Left renal pelvis (tissue), 4 donors: ENCODE measurements at regions not wholly inside any gene's neighbourhood (a gene's known extent, or its start where the extent isn't known, plus 50 kb on each side); places are given as distances from the start of the nearest gene placed in this dataset.

Source experiments
- DNase-seq, 4 donors: peaks; one replicate each; pipeline ENCODE4 v3.0.0-alpha.2; 2013; ENCODE audit warnings: low read depth in 4 of 4, low spot score in 3 of 4

DNA sequence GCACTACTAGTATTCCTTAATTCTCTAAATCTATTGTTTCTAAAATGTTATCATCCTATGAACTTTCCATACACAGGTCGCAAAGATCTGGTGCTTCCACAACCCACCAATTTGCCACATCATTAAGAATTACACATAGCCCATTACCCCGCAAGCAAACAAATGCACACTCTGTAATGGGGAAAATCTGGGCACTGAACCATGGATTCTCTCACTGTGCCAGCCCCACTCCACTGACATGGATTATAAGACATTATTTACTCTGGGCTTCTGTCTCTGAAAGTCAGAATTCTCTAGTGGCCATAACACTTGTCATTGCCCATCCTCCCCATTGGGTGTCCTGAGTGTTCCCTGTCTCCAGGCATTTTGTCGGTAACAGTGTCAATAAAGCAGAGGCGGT, 537.1 kb downstream of the EPHA4 start:
- no peak for DNase-seq

- no peak for DNase-seq
Measured at GRCh38 chr2:221042926-221043325, 529.2 kb downstream of the EPHA4 start.

DNA sequence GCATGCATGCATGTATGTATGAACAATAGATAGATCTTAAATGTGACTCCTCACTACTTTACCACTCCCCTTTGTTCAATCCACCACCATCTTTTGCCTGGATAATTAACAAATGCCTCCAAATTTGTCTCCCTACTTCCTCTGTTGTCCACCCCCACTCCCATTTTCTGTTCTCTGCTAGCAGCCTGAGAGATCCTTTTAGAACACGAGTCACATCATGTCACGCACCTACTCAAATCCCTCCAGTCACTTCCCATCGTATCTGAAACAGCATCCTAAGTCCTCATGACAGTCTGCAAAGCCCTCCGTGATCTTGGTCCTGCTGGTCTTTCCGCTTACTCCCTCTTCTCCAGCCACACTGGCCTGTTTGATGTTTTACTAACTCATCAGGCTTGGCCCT, 527.3 kb downstream of the EPHA4 start:
- no peak for DNase-seq

DNA sequence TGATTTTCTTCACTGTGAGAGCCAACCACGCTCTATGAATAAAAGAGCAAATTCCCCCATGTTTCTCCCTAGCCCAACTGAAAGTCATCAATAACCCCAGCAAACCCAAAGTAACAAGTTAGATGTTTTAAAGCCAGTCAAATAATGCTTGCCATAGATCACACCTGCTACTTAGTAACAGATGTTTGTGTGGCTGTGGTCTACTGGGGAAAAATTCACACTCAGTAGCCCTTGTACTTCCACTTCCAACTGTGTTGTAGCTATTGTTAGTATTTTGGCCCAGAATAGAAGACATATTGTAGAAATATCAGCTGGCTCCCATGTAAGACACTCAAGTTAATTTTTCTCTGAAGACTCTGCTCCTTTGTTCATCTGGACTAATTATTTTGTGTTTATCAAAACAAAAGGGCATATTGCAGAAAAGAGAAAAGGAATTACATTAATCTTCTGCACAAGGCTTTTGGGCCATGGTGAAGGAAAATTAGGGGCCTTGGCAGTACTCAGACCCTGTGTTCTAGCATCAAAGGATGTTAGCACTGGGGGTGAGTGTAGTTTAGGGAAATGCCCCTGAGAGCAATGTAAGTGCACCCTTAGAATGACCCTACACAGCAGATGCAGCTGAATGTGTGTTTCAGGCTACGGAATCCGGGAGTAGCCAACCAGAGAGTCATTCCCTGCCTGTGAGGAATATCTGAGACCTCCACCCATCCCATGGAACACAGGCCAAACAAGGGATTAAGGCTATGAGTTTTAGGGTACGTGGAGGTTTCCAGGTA, 521.9 kb downstream of the EPHA4 start:
- DNase-seq = no peak

- no peak for DNase-seq
Measured at GRCh38 chr2:221051162-221051561, 520.9 kb downstream of the EPHA4 start.

GRCh38 chr2:221060376-221060775, 511.7 kb downstream of the EPHA4 start:
- no peak for DNase-seq

- DNase-seq = no peak
Measured at GRCh38 chr2:221063568-221063967, 508.5 kb downstream of the EPHA4 start.

- DNase-seq = no peak
Measured at GRCh38 chr2:221064058-221064854, 507.8 kb downstream of the EPHA4 start.

DNA sequence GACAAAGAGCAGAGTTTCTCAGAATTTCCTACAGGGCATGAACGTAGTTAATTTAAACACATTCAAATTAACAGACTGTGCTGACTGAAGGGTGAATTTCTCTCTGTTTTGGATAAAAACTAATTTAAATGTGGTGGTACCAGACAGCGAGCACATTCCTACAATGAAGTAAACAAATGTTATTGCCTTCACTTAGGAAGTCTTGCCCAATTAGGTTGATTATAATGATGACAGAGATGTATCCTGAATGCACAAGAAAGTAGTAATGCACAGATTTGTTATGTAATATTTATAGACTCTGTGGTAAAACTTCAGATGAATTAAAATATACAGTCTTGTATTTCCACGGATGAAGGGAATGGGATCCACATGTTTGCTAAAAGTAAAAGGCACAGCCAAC, 507.2 kb downstream of the EPHA4 start:
- no peak for DNase-seq

GRCh38 chr2:221068123-221068522, 504.0 kb downstream of the EPHA4 start:
- DNase-seq = no peak

DNA sequence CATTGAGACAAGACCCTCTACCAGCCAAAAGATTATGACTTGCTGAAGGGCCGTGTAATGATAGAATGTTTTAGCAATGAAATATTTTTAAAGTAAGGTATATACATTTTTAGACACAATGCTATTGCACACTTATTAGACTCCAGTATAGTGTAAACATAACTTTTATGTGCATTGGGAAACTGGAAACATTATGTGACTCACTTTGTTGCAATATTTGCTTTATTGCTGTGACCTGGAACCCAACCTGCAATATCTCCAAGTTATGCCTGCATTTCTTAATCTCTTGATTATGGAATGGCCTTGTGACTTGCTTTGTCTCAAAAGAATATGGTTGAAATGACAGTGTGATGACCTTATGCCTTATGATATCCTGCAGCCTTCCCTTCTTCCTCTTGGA, 502.0 kb downstream of the EPHA4 start:
- DNase-seq = no peak

DNA sequence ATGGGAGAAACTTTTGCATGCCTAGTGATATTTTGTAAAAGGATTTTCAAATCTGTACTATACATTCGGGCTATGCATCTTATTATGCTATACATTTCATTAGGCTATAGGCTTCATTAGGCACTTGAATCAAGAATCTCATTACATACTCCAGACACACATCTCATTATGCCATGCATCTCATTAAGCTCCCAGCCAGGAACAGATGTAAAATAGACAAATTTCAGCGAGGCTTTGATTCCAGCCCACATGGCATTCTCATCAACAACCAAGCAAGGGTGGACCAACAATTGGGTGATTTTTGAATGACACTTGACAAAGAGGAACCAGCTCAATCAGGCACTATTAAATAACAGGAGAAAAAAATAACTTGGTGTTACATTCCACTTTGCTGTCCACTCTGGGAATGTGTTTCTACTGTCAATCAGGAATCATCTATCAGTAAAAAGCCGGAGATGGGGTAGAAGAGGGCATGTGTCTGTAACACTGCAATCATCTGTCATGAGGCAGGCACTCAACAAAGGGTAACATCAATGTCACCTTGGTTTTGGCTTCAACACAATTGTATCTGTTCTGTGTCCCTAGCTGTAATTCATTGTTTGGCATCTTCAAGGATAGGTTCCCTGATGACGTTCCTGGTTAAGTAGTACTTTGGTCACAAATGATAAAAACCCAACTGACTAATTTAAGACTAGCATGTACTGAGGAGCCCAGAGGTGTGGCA, 498.6 kb downstream of the EPHA4 start:
- no peak for DNase-seq

GRCh38 chr2:221074238-221074637, 497.9 kb downstream of the EPHA4 start:
- no peak for DNase-seq

GRCh38 chr2:221075203-221075602, 496.9 kb downstream of the EPHA4 start:
- no peak for DNase-seq

- DNase-seq = no peak
Measured at GRCh38 chr2:221077251-221077650, 494.9 kb downstream of the EPHA4 start.

DNA sequence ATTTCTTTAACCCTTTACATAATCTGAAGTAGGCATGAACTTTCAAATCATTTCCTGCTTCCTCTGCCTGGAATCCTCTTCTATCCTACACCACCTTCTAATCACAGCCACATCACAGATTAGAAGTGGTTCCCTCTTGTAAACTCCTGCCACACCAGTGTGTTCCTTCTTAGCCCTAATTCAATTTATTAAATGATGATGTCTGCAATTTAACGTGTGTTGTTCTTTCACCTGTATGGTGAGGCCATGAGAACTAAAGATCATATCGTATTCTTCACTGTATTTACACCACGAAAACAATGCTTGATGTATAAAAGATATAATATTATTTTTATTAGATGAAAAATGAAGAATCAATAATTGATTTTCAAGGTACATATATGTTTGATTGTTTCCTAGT, 494.3 kb downstream of the EPHA4 start:
- DNase-seq = no peak

DNA sequence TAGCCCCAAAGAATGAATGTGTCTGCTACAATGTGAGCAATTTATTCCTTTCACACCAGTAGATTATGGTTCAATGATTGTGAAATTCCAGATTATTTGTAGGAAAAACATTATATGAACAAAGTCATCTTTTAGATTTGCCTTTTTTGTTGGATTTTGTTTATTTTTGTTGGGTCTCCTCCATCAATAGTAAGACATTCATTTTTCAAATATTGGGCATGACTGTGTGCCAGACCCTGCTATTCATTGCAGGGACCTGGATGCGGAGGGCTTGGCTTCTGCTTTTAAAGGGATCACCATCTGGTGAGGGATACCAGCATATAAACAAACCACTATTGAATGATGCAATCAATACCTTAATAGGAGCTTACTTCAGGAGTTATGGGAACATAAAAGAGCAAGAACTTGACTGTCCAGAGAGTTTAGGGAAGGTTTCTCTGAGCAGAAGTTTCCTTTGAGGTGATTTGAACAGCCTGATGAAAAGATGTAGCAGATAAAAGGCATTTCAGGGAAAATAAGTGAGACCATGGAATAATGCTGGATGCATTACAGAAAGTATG, 486.7 kb downstream of the EPHA4 start:
- no peak for DNase-seq

- no peak for DNase-seq
Measured at GRCh38 chr2:221085936-221086335, 486.2 kb downstream of the EPHA4 start.

GRCh38 chr2:221087779-221088178, 484.3 kb downstream of the EPHA4 start:
- no peak for DNase-seq

GRCh38 chr2:221088506-221088905, 483.6 kb downstream of the EPHA4 start:
- no peak for DNase-seq

- no peak for DNase-seq
Measured at GRCh38 chr2:221095356-221095755, 476.7 kb downstream of the EPHA4 start.
